Trophoblast cell (in vitro differentiated cells and primary cell): ENCODE measurements at regions not wholly inside any gene's neighbourhood (a gene's known extent, or its start where the extent isn't known, plus 50 kb on each side); places are given as distances from the start of the nearest gene placed in this dataset.
"Not testable (repeated sequence)": the region's sequence is repeated elsewhere in the genome, so short reads cannot be mapped to it uniquely, and the experiment has no call there.

Experiments used
- DNase-seq, 2 donors: peaks; one replicate each; pipeline ENCODE4 v3.0.0-alpha.2; 2016
- H2AFZ ChIP-seq: 2 replicates; pipeline ENCODE4 v1.6.1; 2013; ENCODE audit warnings: low read length, moderate library complexity, mild to moderate bottlenecking; ENCODE audit not compliant: insufficient read depth, poor library complexity
- H2AK5ac ChIP-seq: 2 replicates; pipeline ENCODE4 v1.6.1; 2013; ENCODE audit warnings: mild to moderate bottlenecking, low read length
- H2BK120ac ChIP-seq: 2 replicates; pipeline ENCODE4 v1.6.1; 2013; ENCODE audit warnings: low read length, mild to moderate bottlenecking, moderate library complexity; ENCODE audit not compliant: insufficient read depth, poor library complexity
- H2BK12ac ChIP-seq: 2 replicates; pipeline ENCODE4 v1.6.1; 2013; ENCODE audit warnings: mild to moderate bottlenecking, low read length, moderate library complexity
- H2BK5ac ChIP-seq: 2 replicates; pipeline ENCODE4 v1.6.1; 2013; ENCODE audit warnings: low read length, low read depth, moderate library complexity, mild to moderate bottlenecking; ENCODE audit not compliant: poor library complexity
- H3K14ac ChIP-seq: 2 replicates; pipeline ENCODE4 v1.6.1; 2013; ENCODE audit warnings: mild to moderate bottlenecking, low read length
- H3K18ac ChIP-seq: 2 replicates; pipeline ENCODE4 v1.6.1; 2013; ENCODE audit warnings: mild to moderate bottlenecking, low read length
- H3K23ac ChIP-seq: 2 replicates; pipeline ENCODE4 v1.6.1; 2013; ENCODE audit warnings: low read length
- H3K27ac ChIP-seq: 2 replicates; pipeline ENCODE4 v1.5.1; 2013; ENCODE audit warnings: low read depth, mild to moderate bottlenecking, inconsistent platforms, low read length, moderate library complexity
- H3K27me3 ChIP-seq: 2 replicates; pipeline ENCODE4 v1.6.1; 2013; ENCODE audit warnings: inconsistent platforms, mild to moderate bottlenecking, low read length, moderate library complexity; ENCODE audit not compliant: insufficient read depth
- H3K36me3 ChIP-seq, 2 experiments: 1 replicate in 1 of 2; 2 replicates in 1 of 2; pipeline ENCODE4 v1.6.1; 2013; ENCODE audit warnings: low read length in 2 of 2, mild to moderate bottlenecking in 2 of 2, moderate library complexity in 1 of 2; ENCODE audit not compliant: insufficient read depth in 2 of 2, control insufficient read depth in 1 of 2
- H3K4ac ChIP-seq: 2 replicates; pipeline ENCODE4 v1.6.1; 2013; ENCODE audit warnings: low read depth, mild to moderate bottlenecking, low read length, moderate library complexity
- H3K4me1 ChIP-seq, 2 experiments: 1 replicate in 1 of 2; 2 replicates in 1 of 2; pipeline ENCODE4 v1.6.1; 2013; ENCODE audit warnings: low read length in 2 of 2, mild to moderate bottlenecking in 2 of 2, moderate library complexity in 1 of 2; ENCODE audit not compliant: insufficient read depth in 2 of 2, control insufficient read depth in 1 of 2
- H3K4me2 ChIP-seq: 2 replicates; pipeline ENCODE4 v1.6.1; 2013; ENCODE audit warnings: inconsistent platforms, mild to moderate bottlenecking, low read length, moderate library complexity
- H3K4me3 ChIP-seq: 2 replicates; pipeline ENCODE4 v1.5.1; 2013; ENCODE audit warnings: mild to moderate bottlenecking, low read depth, low read length, inconsistent platforms
- H3K79me1 ChIP-seq: one replicate; pipeline ENCODE4 v1.6.1; 2013; ENCODE audit warnings: low read length
- H3K79me2 ChIP-seq: 2 replicates; pipeline ENCODE4 v1.6.1; 2013; ENCODE audit warnings: low read length, mild to moderate bottlenecking; ENCODE audit not compliant: control insufficient read depth, insufficient read depth, poor library complexity
- H3K9ac ChIP-seq: 2 replicates; pipeline ENCODE4 v1.6.1; 2013; ENCODE audit warnings: mild to moderate bottlenecking, low read length
- H3K9me3 ChIP-seq: 2 replicates; pipeline ENCODE4 v1.6.1; 2013; ENCODE audit warnings: low read depth, mild to moderate bottlenecking, control low read depth, inconsistent platforms, low read length; ENCODE audit not compliant: insufficient read depth
- H4K12ac ChIP-seq: 2 replicates; pipeline ENCODE4 v1.6.1; 2013; ENCODE audit warnings: low read depth, mild to moderate bottlenecking, low read length, moderate library complexity
- H4K8ac ChIP-seq: 2 replicates; pipeline ENCODE4 v1.6.1; 2013; ENCODE audit warnings: low read depth, mild to moderate bottlenecking, low read length, moderate library complexity
- H4K91ac ChIP-seq: one replicate; pipeline ENCODE4 v1.6.1; 2013; ENCODE audit warnings: low read depth, mild to moderate bottlenecking, low read length, moderate library complexity
- WGBS: extraction: QIAGEN DNeasy Blood & Tissue Kit; methylation state at CpG from one replicate; pipeline ENCODE4 v1.1.7; 2013; ENCODE audit warnings: missing lambda C conversion rate; ENCODE audit not compliant: insufficient read length, insufficient coverage; ENCODE audit errors: extremely low coverage; 5-methylcytosine and 5-hydroxymethylcytosine counted together

DNA sequence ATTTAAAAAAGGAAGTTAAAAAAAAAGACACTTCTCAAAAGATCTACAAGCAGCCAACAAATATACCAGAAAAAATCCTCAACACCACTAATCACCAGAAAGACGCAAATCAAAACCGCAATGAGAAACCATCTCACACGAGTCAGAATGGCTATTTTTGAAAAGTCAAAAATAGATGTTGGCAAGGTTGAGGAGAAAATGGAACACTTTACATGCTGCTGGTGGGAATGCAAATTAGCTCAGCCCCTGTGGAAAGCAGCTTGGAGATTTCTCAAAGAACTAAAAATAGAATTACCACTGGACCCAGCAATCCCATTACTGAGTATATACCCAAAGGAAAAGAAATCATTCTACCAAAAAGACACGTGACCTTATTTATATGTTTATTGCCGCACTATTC lies 574.7 kb upstream of the ADAMTS9 start:
- no CpG with 5 or more reads among the region's 5 CpGs for WGBS
- no peak overlapping the region for H3K23ac ChIP-seq

DNA sequence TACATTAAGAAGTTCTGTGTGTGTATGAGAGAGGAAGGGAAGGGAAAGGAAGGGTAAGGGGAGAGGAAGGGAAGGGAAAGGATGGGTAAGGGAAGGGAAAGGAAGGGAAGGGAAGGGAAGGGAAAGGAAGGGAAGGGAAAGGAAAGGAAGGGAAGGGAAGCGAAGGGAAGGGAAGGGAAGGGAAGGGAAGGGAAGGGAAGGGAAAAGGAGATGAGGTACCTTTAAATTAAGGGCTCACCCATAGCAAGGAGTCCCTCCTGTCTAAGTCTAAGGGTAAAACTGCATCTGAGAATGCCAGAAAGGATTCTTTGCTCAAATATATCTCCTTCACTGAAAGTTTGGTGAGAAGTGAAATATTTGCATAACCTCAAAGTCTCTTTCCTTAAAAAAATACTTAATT lies 572.1 kb upstream of the ADAMTS9 start:
- H3K79me2 ChIP-seq: no peaks in the 10 kb centered on the region
- H3K79me1 ChIP-seq: no peaks in the 10 kb centered on the region
- H3K14ac ChIP-seq: no peak overlapping the region
- H3K27ac ChIP-seq: no peak overlapping the region
- H3K27me3 ChIP-seq: no peaks in the 10 kb centered on the region
- no peaks in the 10 kb centered on the region for H3K36me3 ChIP-seq
- H2BK5ac ChIP-seq: no peak overlapping the region
- no peak overlapping the region for H4K12ac ChIP-seq
- H4K8ac ChIP-seq: no peak overlapping the region
- H2AFZ ChIP-seq: no peak overlapping the region
- H3K9me3 ChIP-seq: no peaks in the 10 kb centered on the region
- H2BK12ac ChIP-seq: no peak overlapping the region
- no peak overlapping the region for H3K4ac ChIP-seq
- H4K91ac ChIP-seq: no peak overlapping the region
- H3K23ac ChIP-seq: no peak overlapping the region
- no peak overlapping the region for H2BK120ac ChIP-seq
- WGBS: no CpG with 5 or more reads among the region's 1 CpG
- H3K4me3 ChIP-seq: no peak overlapping the region
- no peak overlapping the region for H3K4me2 ChIP-seq
- H3K9ac ChIP-seq: no peak overlapping the region
- DNase-seq: no peak
- no peak overlapping the region for H3K18ac ChIP-seq
- no peak overlapping the region for H2AK5ac ChIP-seq
- H3K4me1 ChIP-seq: no peaks in the 10 kb centered on the region

More for the DNA sequence above, 574.7 kb upstream of the ADAMTS9 start:
- H4K91ac ChIP-seq: no peak overlapping the region
- no peak overlapping the region for H2AFZ ChIP-seq
- no peak overlapping the region for H3K4ac ChIP-seq
- no peak overlapping the region for H2BK5ac ChIP-seq
- H3K14ac ChIP-seq: no peak overlapping the region
- no peaks in the 10 kb centered on the region for H3K36me3 ChIP-seq
- no peak overlapping the region for H4K12ac ChIP-seq
- no peak overlapping the region for H4K8ac ChIP-seq
- no peak overlapping the region for H2BK120ac ChIP-seq
- no peak overlapping the region for H3K27ac ChIP-seq
- H3K4me3 ChIP-seq: no peak overlapping the region
- H3K27me3 ChIP-seq: no peaks in the 10 kb centered on the region
- no peaks in the 10 kb centered on the region for H3K9me3 ChIP-seq
- no peak overlapping the region for H3K4me2 ChIP-seq
- H2AK5ac ChIP-seq: no peak overlapping the region
- H3K79me1 ChIP-seq: no peaks in the 10 kb centered on the region
- no peak overlapping the region for H2BK12ac ChIP-seq
- no peak for DNase-seq
- H3K4me1 ChIP-seq: no peaks in the 10 kb centered on the region
- H3K79me2 ChIP-seq: no peaks in the 10 kb centered on the region
- H3K9ac ChIP-seq: no peak overlapping the region
- no peak overlapping the region for H3K18ac ChIP-seq

DNA sequence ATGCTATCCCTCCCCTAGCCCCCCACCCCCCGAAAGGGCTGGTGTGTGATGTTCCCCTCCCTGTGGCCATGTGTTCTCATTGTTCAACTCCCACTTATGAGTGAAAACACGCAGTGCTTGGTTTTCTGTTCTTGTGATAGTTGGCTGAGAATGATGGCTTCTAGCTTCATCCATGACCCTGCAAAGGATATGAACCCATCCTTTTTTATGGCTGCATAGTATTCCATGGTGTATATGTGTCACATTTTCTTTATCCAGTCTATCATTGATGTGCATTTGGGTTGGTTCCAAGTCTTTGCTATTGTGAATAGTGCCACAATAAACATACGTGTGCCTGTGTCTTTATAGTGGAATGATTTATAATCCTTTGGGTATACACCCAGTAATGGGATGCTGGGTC lies 565.1 kb upstream of the ADAMTS9 start:
- not testable (repeated sequence) for H3K9me3 ChIP-seq, H3K4me2 ChIP-seq, H4K8ac ChIP-seq, H3K27ac ChIP-seq, H4K91ac ChIP-seq, H3K4ac ChIP-seq, H3K36me3 ChIP-seq, H2AFZ ChIP-seq, H3K14ac ChIP-seq, H3K18ac ChIP-seq, H2BK12ac ChIP-seq, H4K12ac ChIP-seq, H3K4me3 ChIP-seq, DNase-seq, H3K4me1 ChIP-seq, H3K9ac ChIP-seq, H2AK5ac ChIP-seq, H2BK120ac ChIP-seq, H3K27me3 ChIP-seq, H3K23ac ChIP-seq, H3K79me1 ChIP-seq, H2BK5ac ChIP-seq, H3K79me2 ChIP-seq
- no CpG with 5 or more reads among the region's 3 CpGs for WGBS

DNA sequence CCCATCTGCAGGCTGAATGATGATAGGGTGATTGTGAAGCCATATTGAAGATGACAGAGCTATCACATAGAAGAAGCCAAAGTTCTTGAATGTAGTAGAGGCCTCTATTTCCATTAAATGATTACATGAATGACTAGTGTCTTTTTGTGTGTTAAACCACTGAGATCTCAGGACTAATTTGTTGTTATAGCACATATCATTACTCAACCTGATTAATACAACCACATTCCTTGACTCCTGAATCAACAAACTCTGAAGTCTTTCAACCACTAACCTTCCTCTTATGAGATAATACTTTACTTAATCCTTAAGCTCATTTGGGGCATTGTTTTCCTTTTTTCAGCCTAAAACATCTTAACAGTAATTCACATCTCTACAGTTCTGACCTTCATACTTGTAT lies 564.5 kb upstream of the ADAMTS9 start:
- no peak overlapping the region for H4K12ac ChIP-seq
- no peak overlapping the region for H4K91ac ChIP-seq
- no peak overlapping the region for H2BK5ac ChIP-seq
- H3K36me3 ChIP-seq: no peaks in the 10 kb centered on the region
- H2BK12ac ChIP-seq: no peak overlapping the region
- H4K8ac ChIP-seq: no peak overlapping the region
- no peaks in the 10 kb centered on the region for H3K27me3 ChIP-seq
- H2AK5ac ChIP-seq: no peak overlapping the region
- H3K79me1 ChIP-seq: no peaks in the 10 kb centered on the region
- H2BK120ac ChIP-seq: no peak overlapping the region
- no peak overlapping the region for H3K27ac ChIP-seq
- H3K18ac ChIP-seq: no peak overlapping the region
- H3K9ac ChIP-seq: no peak overlapping the region
- no peak overlapping the region for H2AFZ ChIP-seq
- no peak overlapping the region for H3K4me2 ChIP-seq
- H3K14ac ChIP-seq: no peak overlapping the region
- no peaks in the 10 kb centered on the region for H3K4me1 ChIP-seq
- DNase-seq: no peak
- no peak overlapping the region for H3K23ac ChIP-seq
- H3K4me3 ChIP-seq: no peak overlapping the region
- H3K4ac ChIP-seq: no peak overlapping the region
- H3K79me2 ChIP-seq: no peaks in the 10 kb centered on the region
- no peaks in the 10 kb centered on the region for H3K9me3 ChIP-seq

DNA sequence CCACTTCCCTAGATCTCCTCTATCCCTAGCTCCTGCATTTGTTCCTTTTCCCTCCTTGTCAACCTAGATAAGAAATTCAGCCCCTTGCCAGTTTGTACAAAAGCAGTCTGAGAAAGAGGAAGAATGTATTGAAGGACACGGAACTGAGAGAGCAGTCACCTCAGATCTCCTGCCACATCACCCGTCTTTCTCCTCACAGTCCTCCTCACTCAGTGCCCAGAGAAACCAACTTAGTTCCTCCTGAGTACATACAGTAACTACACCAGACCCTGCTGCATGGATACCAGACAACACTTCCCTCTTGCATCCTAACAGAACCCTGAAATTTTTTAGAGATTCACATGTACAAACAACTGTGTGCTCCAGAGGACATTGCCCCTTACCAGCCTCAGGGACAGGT lies 563.6 kb upstream of the ADAMTS9 start:
- no peak overlapping the region for H3K4ac ChIP-seq
- H3K18ac ChIP-seq: no peak overlapping the region
- no peaks in the 10 kb centered on the region for H3K9me3 ChIP-seq
- H3K79me1 ChIP-seq: no peaks in the 10 kb centered on the region
- no peak overlapping the region for H2BK120ac ChIP-seq
- no peak overlapping the region for H3K23ac ChIP-seq
- no CpG with 5 or more reads among the region's 2 CpGs for WGBS
- no peak overlapping the region for H2AFZ ChIP-seq
- H2BK12ac ChIP-seq: no peak overlapping the region
- no peak for DNase-seq
- H3K14ac ChIP-seq: no peak overlapping the region
- H2AK5ac ChIP-seq: no peak overlapping the region
- H3K9ac ChIP-seq: no peak overlapping the region
- H3K27ac ChIP-seq: no peak overlapping the region
- H4K8ac ChIP-seq: no peak overlapping the region
- no peaks in the 10 kb centered on the region for H3K36me3 ChIP-seq
- H3K4me2 ChIP-seq: no peak overlapping the region
- no peak overlapping the region for H2BK5ac ChIP-seq
- H4K91ac ChIP-seq: no peak overlapping the region
- H3K4me3 ChIP-seq: no peak overlapping the region
- H4K12ac ChIP-seq: no peak overlapping the region
- H3K4me1 ChIP-seq: no peaks in the 10 kb centered on the region
- no peaks in the 10 kb centered on the region for H3K27me3 ChIP-seq
- no peaks in the 10 kb centered on the region for H3K79me2 ChIP-seq
